ENCODE measurements at regions not wholly inside any gene's neighbourhood (a gene's known extent, or its start where the extent isn't known, plus 50 kb on each side); places are given as distances from the start of the nearest gene placed in this dataset.
A peak's percentile ranks its signal among the peaks of the same experiment; 100 is the strongest.
"Not testable (repeated sequence)": the region's sequence is repeated elsewhere in the genome, so short reads cannot be mapped to it uniquely, and the experiment has no call there.

- no peak for DNase-seq
Measured at GRCh38 chr19:37303591-37304171, 67.2 kb upstream of the ZNF527 start.

DNA sequence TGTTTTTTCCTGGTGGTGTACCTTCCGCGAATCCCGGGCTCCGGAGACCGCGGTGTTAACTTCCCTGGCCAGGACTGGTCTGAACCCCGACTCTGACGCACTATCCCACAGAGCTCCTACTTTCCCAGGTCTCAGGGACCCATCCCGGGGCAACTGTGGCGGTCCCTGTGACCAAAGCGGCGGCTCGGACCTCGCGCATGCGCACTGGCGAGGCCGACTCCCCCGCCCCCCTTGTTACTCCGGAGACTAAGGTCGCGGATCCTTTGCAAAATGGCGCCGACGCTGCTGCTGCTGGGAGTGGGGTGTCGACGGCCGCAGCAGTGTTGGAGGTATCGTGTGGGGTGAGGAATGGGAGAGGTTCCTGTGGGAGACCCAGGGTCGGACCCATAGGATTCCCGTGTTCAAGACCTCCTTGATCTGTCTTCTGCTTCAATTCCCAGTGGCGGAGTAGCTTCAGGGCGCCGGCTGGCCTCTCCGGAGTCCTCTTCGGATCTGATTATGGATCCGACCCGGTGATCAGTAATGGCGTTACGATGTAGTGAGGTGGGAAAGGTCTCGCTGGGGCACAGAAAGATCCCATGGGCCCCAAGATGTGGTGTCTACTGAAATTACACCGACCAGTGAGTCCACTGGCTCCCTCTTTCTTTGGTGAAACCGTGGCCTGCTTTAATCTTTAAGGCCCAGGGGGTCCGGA is 66.6 kb upstream of the ZNF527 start:
- no peak for DNase-seq

DNA sequence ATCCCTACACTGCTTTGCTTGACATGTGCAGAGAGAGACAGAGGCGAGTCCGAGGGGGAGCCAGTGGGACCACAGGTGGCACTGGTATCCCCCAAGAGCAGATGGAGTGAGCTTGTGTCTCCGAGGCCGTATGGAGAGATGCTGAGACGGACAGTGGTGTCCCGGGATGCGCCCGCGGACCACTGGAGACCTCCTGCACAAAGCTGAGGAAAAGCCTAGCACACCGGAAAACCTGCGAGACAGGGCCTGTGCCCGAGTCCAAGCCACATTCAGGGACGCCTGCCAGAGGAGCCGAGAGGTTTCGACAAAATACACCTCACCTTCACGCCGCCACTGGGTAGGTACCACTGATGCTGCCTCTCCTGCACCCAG is 66.0 kb upstream of the ZNF527 start:
- DNase-seq: no peak

DNA sequence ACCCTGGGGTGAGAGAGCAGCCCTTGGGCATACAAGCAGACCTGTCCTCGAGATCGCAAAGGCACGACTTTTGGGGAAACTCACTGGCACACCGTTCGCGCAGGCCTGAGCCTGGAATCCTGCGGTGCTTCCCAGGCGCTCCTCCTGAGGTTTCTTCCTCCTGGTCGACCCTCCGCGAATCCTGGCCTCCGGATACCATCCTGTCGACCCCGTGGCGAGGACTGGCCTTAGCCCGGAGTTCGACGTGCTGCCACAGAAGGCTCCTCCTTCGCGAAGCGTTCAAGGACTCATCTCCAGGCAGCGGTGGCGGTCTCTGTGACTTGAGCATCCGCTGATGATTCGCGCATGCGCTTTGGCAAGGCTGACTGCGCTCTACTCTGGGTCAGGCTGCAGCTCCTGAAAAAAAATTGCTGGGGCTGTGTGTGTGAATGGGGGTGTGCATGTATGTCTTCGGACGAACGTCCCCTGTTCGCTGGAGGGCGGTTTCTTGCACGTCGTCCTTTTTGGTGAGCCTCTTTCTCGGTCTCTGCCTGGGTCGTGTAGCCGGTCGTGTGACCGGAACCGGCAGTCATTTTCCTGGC is 64.4 kb upstream of the ZNF527 start:
- no peak for DNase-seq

DNA sequence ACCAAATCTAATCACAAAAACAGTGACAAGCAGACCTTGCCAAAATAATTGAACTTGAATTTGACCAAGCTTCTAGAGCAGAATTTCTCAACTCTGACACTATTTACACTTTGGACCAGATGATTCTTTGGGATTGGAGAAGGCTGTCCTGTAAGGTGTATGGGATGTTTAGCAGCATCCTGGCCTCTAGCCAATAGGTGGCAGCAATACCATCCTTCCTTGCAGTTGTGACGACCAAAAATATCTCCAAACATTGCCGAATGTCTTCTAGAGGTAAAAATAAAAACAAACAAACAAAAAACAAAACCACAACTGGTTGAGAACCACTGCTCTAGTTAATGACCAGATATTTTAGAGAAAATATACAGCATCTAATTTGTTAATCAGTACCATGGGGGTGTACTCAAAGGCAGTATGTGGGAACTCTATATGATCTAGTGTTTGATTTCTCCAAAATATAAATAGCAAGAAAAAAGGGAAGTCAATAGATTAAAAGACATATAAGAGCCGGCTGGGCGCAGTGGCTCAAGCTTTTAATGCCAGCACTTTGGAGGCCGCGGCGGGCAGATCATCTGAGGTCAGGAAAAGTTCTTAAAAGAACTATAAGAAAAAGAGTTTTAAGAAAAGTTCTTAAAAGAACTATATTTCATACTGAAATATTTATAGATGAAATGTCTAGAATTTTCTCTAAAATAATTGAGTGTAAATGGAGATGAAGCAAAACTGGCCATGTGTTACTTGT is 60.9 kb upstream of the ZNF527 start:
- DNase-seq: peak; percentile 41

DNA sequence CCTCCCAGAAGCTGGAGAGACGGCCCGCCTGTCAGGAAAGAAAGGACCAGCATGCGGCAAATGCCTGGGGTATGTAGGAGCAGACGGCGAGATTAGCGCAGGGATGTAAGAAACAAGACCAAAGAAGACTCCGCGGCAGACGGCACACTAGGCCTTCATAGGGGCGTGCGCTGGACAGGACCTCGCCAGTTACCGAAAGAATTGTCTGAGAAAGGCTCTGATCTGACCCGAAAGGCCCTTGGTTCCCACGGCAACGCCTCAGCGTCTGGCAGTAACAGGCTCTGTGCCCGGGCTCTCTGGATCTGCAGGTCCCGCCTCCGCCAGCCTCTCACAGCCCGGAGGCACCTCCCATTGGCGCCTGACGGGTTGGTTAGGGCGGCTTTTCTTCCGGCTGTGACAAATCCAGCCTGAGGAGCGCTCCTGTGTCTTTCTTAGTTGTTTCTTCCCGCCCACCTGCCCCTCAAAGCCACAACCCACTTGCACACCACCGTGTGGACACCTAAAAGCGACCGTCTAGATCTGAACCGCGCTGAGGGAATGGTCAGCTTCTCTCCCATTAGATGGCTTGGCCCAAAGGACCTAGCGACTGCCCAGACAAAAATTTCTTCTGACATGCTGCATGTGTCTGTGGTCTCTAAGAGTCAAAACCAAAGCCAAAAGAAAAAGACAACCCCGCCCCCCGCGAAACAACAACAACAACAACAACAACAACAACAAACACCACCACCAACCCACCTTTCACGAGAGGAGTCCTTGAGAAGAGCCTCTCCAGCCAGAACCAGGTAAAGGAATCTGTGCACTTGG is 58.2 kb upstream of the ZNF527 start:
- DNase-seq: peak; percentile 52

GRCh38 chr19:37313335-37313627 is 57.6 kb upstream of the ZNF527 start:
- no peak for DNase-seq

DNA sequence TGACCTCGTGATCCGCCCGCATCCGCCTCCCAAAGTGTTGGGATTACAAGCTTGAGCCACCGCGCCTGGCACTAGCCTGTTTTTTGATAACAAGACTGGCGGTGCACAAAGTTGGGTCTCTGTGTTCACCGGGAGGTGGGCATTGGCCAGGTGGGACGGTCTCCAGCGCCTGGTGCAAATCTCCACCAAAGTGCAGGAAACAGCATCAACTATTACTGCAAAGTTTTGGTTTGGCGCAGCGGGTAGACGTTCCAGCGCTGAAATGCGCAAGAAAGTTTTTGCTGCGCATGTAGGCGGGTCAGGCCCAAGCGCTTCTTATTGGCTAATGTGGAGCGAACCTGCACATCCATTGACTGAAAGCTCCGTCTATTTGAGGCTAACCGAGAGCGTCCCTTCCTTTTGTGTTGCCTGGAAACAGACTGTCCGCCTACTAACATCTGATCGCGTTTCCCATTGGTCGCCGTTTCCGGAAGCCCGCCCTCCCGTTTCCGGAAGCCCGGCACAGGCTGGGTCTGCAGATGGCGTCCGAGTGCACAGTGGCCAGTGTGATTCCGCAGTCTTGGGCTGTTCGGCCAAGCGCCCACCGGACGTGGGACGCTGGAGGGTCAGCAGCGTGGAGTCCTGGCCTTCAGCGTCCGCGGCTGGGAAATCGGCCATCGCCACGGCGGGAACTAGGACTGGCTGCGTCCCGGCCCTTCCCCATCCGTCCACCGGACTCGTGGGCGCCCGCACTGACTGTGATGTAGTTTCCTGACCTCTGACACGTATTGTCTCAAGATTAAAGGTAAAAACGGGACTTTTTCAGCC is 53.3 kb upstream of the ZNF527 start:
- peak; percentile 100 for DNase-seq

- DNase-seq: not testable (repeated sequence)
Measured at GRCh38 chr19:37320988-37321387, 49.9 kb upstream of the ZNF527 start.

Measured in dermis blood vessel endothelial cell (primary cell).